ENCODE measurements at regions not wholly inside any gene's neighbourhood (a gene's known extent, or its start where the extent isn't known, plus 50 kb on each side); places are given as distances from the start of the nearest gene placed in this dataset.

- TF ChIP-seq TSHZ2 (CRISPR knock-in tag; IDR thresholded peaks at IDR 0.05) (no peak), ZFP30 (CRISPR knock-in tag; IDR thresholded peaks at IDR 0.05) (no peak), OSR1 (CRISPR knock-in tag; IDR thresholded peaks at IDR 0.05) (no peak), POU6F1 (CRISPR knock-in tag; IDR thresholded peaks at IDR 0.05; ENCODE audit: borderline replicate concordance, low read depth) (no peak), RARB (CRISPR knock-in tag; IDR thresholded peaks at IDR 0.05) (no peak), ARNTL (CRISPR knock-in tag; IDR thresholded peaks at IDR 0.05; ENCODE audit: borderline replicate concordance, low read depth) (no peak), BACH2 (CRISPR knock-in tag; IDR thresholded peaks at IDR 0.05; ENCODE audit: borderline replicate concordance) (no peak), ZC3H10 (CRISPR knock-in tag; IDR thresholded peaks at IDR 0.05) (no peak), ESRRG (CRISPR knock-in tag; IDR thresholded peaks at IDR 0.05) (no peak), TCF4 (CRISPR knock-in tag; IDR thresholded peaks at IDR 0.05; ENCODE audit: borderline replicate concordance) (no peak), GLIS3 (CRISPR knock-in tag; IDR thresholded peaks at IDR 0.05) (no peak)
- TF ChIP-seq, protein P1, sequence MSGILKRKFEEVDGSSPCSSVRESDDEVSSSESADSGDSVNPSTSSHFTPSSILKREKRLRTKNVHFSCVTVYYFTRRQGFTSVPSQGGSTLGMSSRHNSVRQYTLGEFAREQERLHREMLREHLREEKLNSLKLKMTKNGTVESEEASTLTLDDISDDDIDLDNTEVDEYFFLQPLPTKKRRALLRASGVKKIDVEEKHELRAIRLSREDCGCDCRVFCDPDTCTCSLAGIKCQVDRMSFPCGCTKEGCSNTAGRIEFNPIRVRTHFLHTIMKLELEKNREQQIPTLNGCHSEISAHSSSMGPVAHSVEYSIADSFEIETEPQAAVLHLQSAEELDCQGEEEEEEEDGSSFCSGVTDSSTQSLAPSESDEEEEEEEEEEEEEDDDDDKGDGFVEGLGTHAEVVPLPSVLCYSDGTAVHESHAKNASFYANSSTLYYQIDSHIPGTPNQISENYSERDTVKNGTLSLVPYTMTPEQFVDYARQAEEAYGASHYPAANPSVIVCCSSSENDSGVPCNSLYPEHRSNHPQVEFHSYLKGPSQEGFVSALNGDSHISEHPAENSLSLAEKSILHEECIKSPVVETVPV (CRISPR knock-in tag; IDR thresholded peaks at IDR 0.05): no peak
These were observed 97.1 kb downstream of the FASLG start for GRCh38 chr1:172756024-172756423.
